ENCODE measurements at regions not wholly inside any gene's neighbourhood (a gene's known extent, or its start where the extent isn't known, plus 50 kb on each side); places are given as distances from the start of the nearest gene placed in this dataset.
A peak's percentile ranks its signal among the peaks of the same experiment; 100 is the strongest.

DNA sequence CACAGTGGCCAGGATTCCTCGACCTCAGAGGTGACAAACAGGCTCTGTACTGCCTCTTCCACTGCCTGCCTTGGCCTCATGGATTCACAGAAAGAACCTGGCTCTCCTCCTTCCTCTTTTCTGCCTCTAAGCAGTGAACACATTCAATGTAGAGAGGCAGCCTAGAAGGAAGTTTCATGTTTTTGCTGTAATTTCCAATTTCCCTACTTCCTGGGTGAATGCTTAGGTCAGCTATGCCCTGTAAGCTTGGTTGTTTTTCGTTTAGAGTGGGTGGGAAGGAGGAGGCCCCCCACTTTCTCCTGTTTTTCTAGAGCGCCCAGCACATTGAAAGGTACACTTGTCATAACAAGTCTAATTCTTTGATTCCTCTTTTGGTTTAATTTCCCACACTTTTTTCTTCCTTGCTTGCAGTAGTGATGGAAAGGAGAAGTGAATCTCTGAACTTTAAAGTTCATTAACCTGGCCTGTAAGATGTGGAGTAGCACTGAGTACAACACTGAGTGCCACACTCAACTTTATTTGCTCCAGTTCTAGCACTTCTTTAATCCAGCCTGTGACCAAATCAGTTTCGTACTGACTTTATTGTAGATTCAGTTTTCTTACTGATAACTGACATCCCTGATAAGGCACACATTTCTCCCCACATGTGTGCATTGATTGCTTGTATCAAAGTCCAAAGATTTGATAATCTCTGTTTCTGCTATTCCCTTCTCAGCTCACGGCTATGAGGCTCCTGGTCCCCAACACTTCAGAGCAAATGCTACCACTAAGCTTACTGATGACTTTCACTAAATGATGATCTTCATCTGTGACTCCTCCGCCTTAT lies 100.0 kb upstream of the MAN1A1 start:
- WGBS, 10 experiments: 50 to 90% (median 80%) methylated on average over 1 to 6 of the region's 6 CpGs; no CpG with 5 or more reads in 1 of the 10 experiments
- Histone ChIP-seq H3K27ac (no peak overlapping the region), H3K4me3 (no peak overlapping the region), H3K4me1 (replicated peaks in 1 of 2) (peaks cover 0 to under 1% of the 10 kb centered on the region in 2 donors)
- in situ Hi-C loops (cut with MboI; ENCODE audit: low pct_unique_long_range_greater_than_20kb in 2 of 9, low sequenced_read_pairs in 9 of 9, unreplicated experiment in 9 of 9): no loop called here
- ATAC-seq (replicated peaks in 6 of 8): no peak

- ATAC-seq (replicated peaks in 6 of 8): no peak
- Histone ChIP-seq H3K27ac (no peak overlapping the region), H3K4me3 (no peak overlapping the region), H3K4me1 (replicated peaks in 1 of 2) (no peaks in the 10 kb centered on the region)
- 80 to 100% (median 98%) methylated on average over 1 to 3 of the region's 3 CpGs; no CpG with 5 or more reads in 2 of the 10 experiments for WGBS, 10 experiments
- in situ Hi-C loops (cut with MboI; ENCODE audit: low pct_unique_long_range_greater_than_20kb in 2 of 9, low sequenced_read_pairs in 9 of 9, unreplicated experiment in 9 of 9): no loop called here
Measured at GRCh38 chr6:119447921-119448320, 98.4 kb upstream of the MAN1A1 start.

- in situ Hi-C loops (cut with MboI; ENCODE audit: low pct_unique_long_range_greater_than_20kb in 2 of 9, low sequenced_read_pairs in 9 of 9, unreplicated experiment in 9 of 9): no loop called here
- no peaks in the 10 kb centered on the region for H3K4me1 ChIP-seq (replicated peaks in 1 of 2)
- WGBS, 10 experiments: 71 to 100% (median 92%) methylated on average over 1 to 2 of the region's 2 CpGs; no CpG with 5 or more reads in 1 of the 10 experiments
- no peak overlapping the region for H3K4me3 ChIP-seq
- no peak overlapping the region for H3K27ac ChIP-seq
- no peak for ATAC-seq (replicated peaks in 6 of 8)
Measured at GRCh38 chr6:119446609-119447008, 97.0 kb upstream of the MAN1A1 start.

DNA sequence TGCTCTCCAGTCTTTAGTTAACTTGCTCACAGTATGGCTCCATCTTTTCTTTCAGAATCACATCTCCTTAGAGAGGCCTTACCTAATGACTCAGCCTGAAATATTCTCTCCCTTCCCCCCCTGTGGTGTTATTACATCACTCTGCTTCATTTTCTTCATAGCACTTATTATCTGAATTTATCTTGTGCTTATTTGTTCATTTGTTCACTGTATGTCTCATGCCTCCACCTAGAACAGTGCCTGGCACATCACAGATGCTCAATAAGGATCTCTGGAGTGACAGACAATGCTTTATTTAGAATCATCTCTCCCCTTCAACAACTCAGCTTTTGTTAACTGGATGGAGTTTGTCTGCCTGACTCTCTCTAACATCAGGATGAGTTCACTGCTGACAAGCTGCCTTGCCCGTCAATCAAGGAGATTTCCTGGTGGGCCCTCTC lies 96.6 kb upstream of the MAN1A1 start:
- WGBS, 10 experiments: 63 to 100% (median 92%) methylated on average over 1 of the region's 1 CpG; no CpG with 5 or more reads in 2 of the 10 experiments
- in situ Hi-C loops (cut with MboI; ENCODE audit: low pct_unique_long_range_greater_than_20kb in 2 of 9, low sequenced_read_pairs in 9 of 9, unreplicated experiment in 9 of 9): no loop called here
- no peak overlapping the region for H3K4me3 ChIP-seq
- ATAC-seq (replicated peaks in 6 of 8): peak in 3 of 8 experiments; percentile 60 to 80 (median 61)
- H3K27ac ChIP-seq: no peak overlapping the region
- no peaks in the 10 kb centered on the region for H3K4me1 ChIP-seq (replicated peaks in 1 of 2)

- no peak for ATAC-seq (replicated peaks in 6 of 8)
- Histone ChIP-seq H3K4me3 (no peak overlapping the region), H3K4me1 (replicated peaks in 1 of 2) (no peaks in the 10 kb centered on the region), H3K27ac (no peak overlapping the region)
- WGBS, 10 experiments: 60 to 100% (median 83%) methylated on average over 1 to 4 of the region's 4 CpGs; no CpG with 5 or more reads in 2 of the 10 experiments
- in situ Hi-C loops (cut with MboI; ENCODE audit: low pct_unique_long_range_greater_than_20kb in 2 of 9, low sequenced_read_pairs in 9 of 9, unreplicated experiment in 9 of 9): no loop called here
Measured at GRCh38 chr6:119445666-119446065, 96.1 kb upstream of the MAN1A1 start.

DNA sequence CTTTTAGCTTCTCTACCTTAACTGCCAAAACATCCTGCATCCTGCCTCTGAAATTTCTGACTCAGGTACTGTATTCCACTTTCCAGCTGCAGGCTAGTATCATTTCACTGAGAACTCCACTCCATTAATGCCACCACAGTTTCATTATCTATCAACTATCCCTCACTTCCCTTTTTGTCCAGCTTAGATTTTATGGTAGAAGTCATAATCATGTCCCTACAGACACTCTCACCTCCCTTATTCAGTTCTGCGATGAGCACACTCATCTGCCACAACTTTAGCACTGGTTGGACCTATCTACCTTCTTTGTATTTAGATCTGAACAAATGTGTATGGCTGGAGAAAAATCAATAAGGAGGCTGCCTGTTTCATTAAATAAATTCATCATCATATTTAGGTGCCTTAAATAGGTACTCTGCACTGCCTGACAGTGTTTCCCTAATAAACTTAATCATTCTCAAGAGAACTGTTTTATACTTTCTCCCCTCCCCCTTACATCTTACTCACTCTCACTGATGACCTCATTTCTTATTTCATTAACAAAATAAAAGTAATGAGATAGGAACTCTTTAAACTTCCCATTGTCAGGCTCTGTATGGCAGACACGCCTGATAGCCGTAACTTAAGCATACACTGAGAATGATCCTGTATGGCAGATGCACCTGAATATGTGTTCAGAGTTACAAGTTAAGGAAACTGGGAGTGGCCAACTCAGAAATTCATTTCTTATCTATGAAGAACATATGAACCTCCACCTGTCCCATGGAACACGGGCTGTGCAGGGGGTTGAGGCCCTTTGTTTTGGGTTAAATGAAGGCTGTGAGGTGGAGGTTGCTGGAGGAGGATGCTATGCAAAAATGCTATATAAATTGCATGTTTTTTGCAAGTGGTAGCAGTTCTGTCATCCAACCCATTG lies 95.3 kb upstream of the MAN1A1 start:
- no peak overlapping the region for H3K27ac ChIP-seq
- no peaks in the 10 kb centered on the region for H3K4me1 ChIP-seq (replicated peaks in 1 of 2)
- peak in 1 of 8 experiments; percentile 35 for ATAC-seq (replicated peaks in 6 of 8)
- in situ Hi-C loops (cut with MboI; ENCODE audit: low pct_unique_long_range_greater_than_20kb in 2 of 9, low sequenced_read_pairs in 9 of 9, unreplicated experiment in 9 of 9): no loop called here
- WGBS, 10 experiments: 69 to 100% (median 92%) methylated on average over 1 to 4 of the region's 4 CpGs; no CpG with 5 or more reads in 1 of the 10 experiments
- no peak overlapping the region for H3K4me3 ChIP-seq

DNA sequence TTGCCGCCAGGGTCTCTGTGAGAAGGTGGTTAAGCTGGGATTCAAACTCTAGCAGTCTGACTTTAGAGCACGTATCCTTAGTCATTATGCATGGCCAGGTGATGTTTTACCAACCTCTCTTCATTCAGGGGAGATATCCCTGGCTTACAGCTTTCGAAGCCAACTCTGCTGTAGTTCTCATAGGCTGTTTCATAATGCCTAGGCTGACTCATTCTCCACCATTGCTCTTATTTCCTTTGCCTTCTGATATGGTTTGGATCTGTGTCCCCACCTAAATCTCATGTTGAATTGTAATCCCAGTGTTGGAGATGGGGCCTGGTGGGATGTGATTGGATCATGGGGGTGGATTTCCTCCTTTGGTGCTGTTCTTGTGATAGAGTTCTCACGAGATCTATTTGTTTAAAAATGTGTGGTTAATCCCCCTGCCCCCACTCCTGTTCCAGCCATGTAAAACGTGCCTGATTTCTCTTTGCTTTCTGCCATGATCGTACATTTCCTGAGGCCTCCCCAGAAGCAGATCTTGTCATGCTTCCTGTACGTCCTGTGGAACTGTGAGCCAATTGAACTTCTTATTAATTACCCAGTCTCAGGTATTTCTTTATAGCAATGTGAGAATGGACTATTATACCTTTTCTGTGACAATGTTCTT lies 94.6 kb upstream of the MAN1A1 start:
- Histone ChIP-seq H3K27ac (no peak overlapping the region), H3K4me1 (replicated peaks in 1 of 2) (no peaks in the 10 kb centered on the region), H3K4me3 (no peak overlapping the region)
- in situ Hi-C loops (cut with MboI; ENCODE audit: low pct_unique_long_range_greater_than_20kb in 2 of 9, low sequenced_read_pairs in 9 of 9, unreplicated experiment in 9 of 9): no loop called here
- 67 to 95% (median 81%) methylated on average over 2 to 6 of the region's 7 CpGs; no CpG with 5 or more reads in 2 of the 10 experiments for WGBS, 10 experiments
- ATAC-seq (replicated peaks in 6 of 8): no peak

- in situ Hi-C loops (cut with MboI; ENCODE audit: low pct_unique_long_range_greater_than_20kb in 2 of 9, low sequenced_read_pairs in 9 of 9, unreplicated experiment in 9 of 9): no loop called here
- WGBS, 10 experiments: 31 to 94% (median 79%) methylated on average over 2 to 8 of the region's 9 CpGs; no CpG with 5 or more reads in 1 of the 10 experiments
- Histone ChIP-seq H3K27ac (no peak overlapping the region), H3K4me1 (replicated peaks in 1 of 2) (no peaks in the 10 kb centered on the region), H3K4me3 (no peak overlapping the region)
- no peak for ATAC-seq (replicated peaks in 6 of 8)
Measured at GRCh38 chr6:119442776-119443184, 93.2 kb upstream of the MAN1A1 start.

GRCh38 chr6:119440953-119441352 lies 91.4 kb upstream of the MAN1A1 start:
- no peak overlapping the region for H3K27ac ChIP-seq
- in situ Hi-C loops (cut with MboI; ENCODE audit: low pct_unique_long_range_greater_than_20kb in 2 of 9, low sequenced_read_pairs in 9 of 9, unreplicated experiment in 9 of 9): no loop called here
- no peak overlapping the region for H3K4me3 ChIP-seq
- 80 to 90% methylated on average over 2 to 6 of the region's 37 CpGs; no CpG with 5 or more reads in 8 of the 10 experiments for WGBS, 10 experiments
- no peak for ATAC-seq (replicated peaks in 6 of 8)
- no peaks in the 10 kb centered on the region for H3K4me1 ChIP-seq (replicated peaks in 1 of 2)

GRCh38 chr6:119436583-119436982 lies 87.0 kb upstream of the MAN1A1 start:
- Histone ChIP-seq H3K4me3 (no peak overlapping the region), H3K27ac (no peak overlapping the region), H3K4me1 (replicated peaks in 1 of 2) (no peaks in the 10 kb centered on the region)
- 48 to 96% (median 81%) methylated on average over 2 to 3 of the region's 3 CpGs; no CpG with 5 or more reads in 1 of the 10 experiments for WGBS, 10 experiments
- ATAC-seq (replicated peaks in 6 of 8): peak in 1 of 8 experiments; percentile 31
- in situ Hi-C loops (cut with MboI; ENCODE audit: low pct_unique_long_range_greater_than_20kb in 2 of 9, low sequenced_read_pairs in 9 of 9, unreplicated experiment in 9 of 9): no loop called here

DNA sequence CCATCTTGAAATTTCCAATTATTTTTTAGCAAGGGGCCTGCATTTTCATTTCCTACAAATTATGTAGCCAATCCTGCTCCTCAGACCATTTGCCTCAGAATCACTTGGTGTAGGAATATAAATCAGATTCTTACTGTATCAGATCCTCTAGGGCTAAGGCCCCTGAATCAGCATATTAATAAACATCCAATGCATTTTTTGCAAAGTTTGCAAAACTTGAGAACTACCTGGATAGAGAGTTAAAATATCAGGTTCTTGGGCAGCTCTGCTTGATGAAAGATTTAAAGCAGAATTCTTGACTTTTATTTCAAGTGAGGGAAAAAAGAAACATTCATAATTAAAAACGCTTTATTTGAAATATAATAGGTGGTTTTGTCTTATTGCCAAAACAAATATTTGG lies 82.2 kb upstream of the MAN1A1 start:
- Histone ChIP-seq H3K4me3 (no peak overlapping the region), H3K4me1 (replicated peaks in 1 of 2) (peaks cover 3 to 10% of the 10 kb centered on the region in 2 donors), H3K27ac (no peak overlapping the region)
- WGBS, 10 experiments: 0 to 100% (median 86%) methylated on average over 1 of the region's 1 CpG
- no peak for ATAC-seq (replicated peaks in 6 of 8)
- in situ Hi-C loops (cut with MboI; ENCODE audit: low pct_unique_long_range_greater_than_20kb in 2 of 9, low sequenced_read_pairs in 9 of 9, unreplicated experiment in 9 of 9): no loop called here

GRCh38 chr6:119430805-119431204 lies 81.2 kb upstream of the MAN1A1 start:
- Histone ChIP-seq H3K27ac (no peak overlapping the region), H3K4me1 (replicated peaks in 1 of 2) (peaks cover 3 to 10% of the 10 kb centered on the region in 2 donors), H3K4me3 (no peak overlapping the region)
- in situ Hi-C loops (cut with MboI; ENCODE audit: low pct_unique_long_range_greater_than_20kb in 2 of 9, low sequenced_read_pairs in 9 of 9, unreplicated experiment in 9 of 9): no loop called here
- peak in 1 of 8 experiments; percentile 17 for ATAC-seq (replicated peaks in 6 of 8)
- 36 to 100% (median 78%) methylated on average over 1 of the region's 1 CpG; no CpG with 5 or more reads in 2 of the 10 experiments for WGBS, 10 experiments

Data from motor neuron (in vitro differentiated cells).